GM23248 (cell line): ENCODE measurements at regions not wholly inside any gene's neighbourhood (a gene's known extent, or its start where the extent isn't known, plus 50 kb on each side); places are given as distances from the start of the nearest gene placed in this dataset.
A peak's percentile ranks its signal among the peaks of the same experiment; 100 is the strongest.

ENCODE experiments used
- DNase-seq: peaks from one replicate; pipeline ENCODE4 v3.0.0-alpha.2; 2015
- H2AFZ ChIP-seq: fragments of 200-600 bp; sonication (generic); 2 replicates; pipeline ENCODE4 v1.6.1; 2016; ENCODE audit warnings: antibody characterized with exemption
- H3F3A ChIP-seq: fragments of 200-600 bp; sonication (generic); 2 replicates; pipeline ENCODE4 v1.6.1; 2016; ENCODE audit warnings: mild to moderate bottlenecking, antibody characterized with exemption, mixed run types; ENCODE audit not compliant: insufficient read depth
- H3K27ac ChIP-seq: fragments of 200-600 bp; sonication (generic); 2 replicates; pipeline ENCODE4 v1.5.1; 2016; ENCODE audit warnings: mild to moderate bottlenecking
- H3K27me3 ChIP-seq: fragments of 200-600 bp; sonication (generic); replicated peaks from 2 replicates; pipeline ENCODE4 v1.6.1; 2016; ENCODE audit warnings: mild to moderate bottlenecking; ENCODE audit not compliant: insufficient read depth
- H3K36me3 ChIP-seq: fragments of 200-600 bp; sonication (generic); 2 replicates; pipeline ENCODE4 v1.6.1; 2016; ENCODE audit warnings: low read depth, mild to moderate bottlenecking
- H3K4me1 ChIP-seq: fragments of 200-600 bp; sonication (generic); 2 replicates; pipeline ENCODE4 v1.6.1; 2016; ENCODE audit warnings: mild to moderate bottlenecking; ENCODE audit not compliant: insufficient read depth
- H3K4me2 ChIP-seq: fragments of 200-600 bp; sonication (generic); one replicate; pipeline ENCODE4 v1.6.1; 2016; ENCODE audit warnings: mild to moderate bottlenecking; ENCODE audit not compliant: unreplicated experiment
- H3K4me3 ChIP-seq: fragments of 200-600 bp; sonication (generic); 2 replicates; pipeline ENCODE4 v1.5.1; 2016; ENCODE audit warnings: mild to moderate bottlenecking
- H3K79me2 ChIP-seq: fragments of 200-600 bp; sonication (generic); 2 replicates; pipeline ENCODE4 v1.6.1; 2016; ENCODE audit warnings: mild to moderate bottlenecking; ENCODE audit not compliant: insufficient read depth
- H3K9ac ChIP-seq: fragments of 200-600 bp; sonication (generic); 2 replicates; pipeline ENCODE4 v1.6.1; 2016; ENCODE audit warnings: mild to moderate bottlenecking
- H3K9me2 ChIP-seq: fragments of 200-600 bp; sonication (generic); 2 replicates; pipeline ENCODE4 v1.6.1; 2016; ENCODE audit warnings: mixed run types, mild to moderate bottlenecking, moderate library complexity; ENCODE audit not compliant: insufficient read depth
- H3K9me3 ChIP-seq: fragments of 200-600 bp; sonication (generic); one replicate; pipeline ENCODE4 v1.6.1; 2017; ENCODE audit warnings: low read depth
- H4K20me1 ChIP-seq: fragments of 200-600 bp; sonication (generic); 2 replicates; pipeline ENCODE4 v1.6.0; 2016; ENCODE audit not compliant: insufficient read depth
- EZH2 ChIP-seq: fragments of 200-600 bp; sonication (generic); IDR thresholded peaks from 2 replicates; pipeline ENCODE4 v1.6.1; 2018; ENCODE audit warnings: antibody characterized with exemption, mild to moderate bottlenecking; ENCODE audit not compliant: insufficient read depth, poor library complexity, severe bottlenecking
- EZH2phosphoT487 ChIP-seq: fragments of 200-600 bp; sonication (generic); IDR thresholded peaks from 2 replicates; pipeline ENCODE4 v1.6.1; 2018; ENCODE audit warnings: antibody characterized with exemption, moderate library complexity, mild to moderate bottlenecking, low read depth; ENCODE audit not compliant: insufficient read depth
- WGBS, 2 experiments: methylation state at CpG; one replicate each; pipeline ENCODE4 v1.1.6; 2015 to 2017; ENCODE audit warnings: low lambda C conversion rate in 2 of 2, low coverage in 1 of 2; ENCODE audit errors: missing lambda C conversion rate in 2 of 2; 5-methylcytosine and 5-hydroxymethylcytosine counted together
- in situ Hi-C: fragments of 300-500 bp; cut with MboI; formaldehyde crosslinking; loops from 2 replicates; pipeline ENCODE4 v1.15.0; 2020

GRCh38 chr3:155019575-155019974 is 60.5 kb upstream of the MME start:
- Histone ChIP-seq H3K9me3 (no peaks in the 10 kb centered on the region), H3K27ac (no peak overlapping the region), H3K4me3 (no peak overlapping the region), H3K36me3 (no peaks in the 10 kb centered on the region), H3F3A (peaks cover 11% of the 10 kb centered on the region), H3K27me3 (no peaks in the 10 kb centered on the region), H3K4me1 (peaks cover 16% of the 10 kb centered on the region), H3K4me2 (peak overlapping the region; percentile 14), H4K20me1 (no peaks in the 10 kb centered on the region), H3K9ac (no peak overlapping the region), H2AFZ (peak overlapping the region; percentile 68), H3K9me2 (no peaks in the 10 kb centered on the region; the same call in 1 of the 2 replicates), H3K79me2 (no peaks in the 10 kb centered on the region)
- in situ Hi-C loops: no loop called here
- no peak for TF ChIP-seq EZH2
- no peak for TF ChIP-seq EZH2phosphoT487
- peak; percentile 67 for DNase-seq
- WGBS, 2 experiments: 65 to 79% methylated on average over 1 of the region's 1 CpG

- Histone ChIP-seq H3K27me3 (no peaks in the 10 kb centered on the region), H3K4me1 (peaks cover 16% of the 10 kb centered on the region), H3F3A (peaks cover 11% of the 10 kb centered on the region), H3K9ac (no peak overlapping the region), H3K27ac (no peak overlapping the region), H3K4me2 (peak overlapping the region; percentile 14), H3K4me3 (no peak overlapping the region), H3K9me3 (no peaks in the 10 kb centered on the region), H3K9me2 (no peaks in the 10 kb centered on the region; the same call in 1 of the 2 replicates), H3K79me2 (no peaks in the 10 kb centered on the region), H2AFZ (peak overlapping the region; percentile 30), H4K20me1 (no peaks in the 10 kb centered on the region), H3K36me3 (no peaks in the 10 kb centered on the region)
- WGBS, 2 experiments: 85 to 95% methylated on average over 5 of the region's 5 CpGs
- no peak for TF ChIP-seq EZH2
- no peak for TF ChIP-seq EZH2phosphoT487
- in situ Hi-C loops: no loop called here
- DNase-seq: no peak
Measured at GRCh38 chr3:155018621-155019330, 61.3 kb upstream of the MME start.

- no peaks in the 10 kb centered on the region for H3K27me3 ChIP-seq
- no peak overlapping the region for H3K4me3 ChIP-seq
- no peaks in the 10 kb centered on the region for H3K9me3 ChIP-seq
- 64 to 70% methylated on average over 2 of the region's 2 CpGs for WGBS, 2 experiments
- in situ Hi-C loops: no loop called here
- no peak for DNase-seq
- TF ChIP-seq EZH2phosphoT487: no peak
- no peak for TF ChIP-seq EZH2
- H3K27ac ChIP-seq: no peak overlapping the region
- H3K9ac ChIP-seq: no peak overlapping the region
- H3K9me2 ChIP-seq: no peaks in the 10 kb centered on the region; the same call in 1 of the 2 replicates
- no peaks in the 10 kb centered on the region for H3K79me2 ChIP-seq
- peaks cover 16% of the 10 kb centered on the region for H3K4me1 ChIP-seq
- H3K36me3 ChIP-seq: no peaks in the 10 kb centered on the region
- H3K4me2 ChIP-seq: no peak overlapping the region
- peaks cover 11% of the 10 kb centered on the region for H3F3A ChIP-seq
- no peak overlapping the region for H2AFZ ChIP-seq
- H4K20me1 ChIP-seq: no peaks in the 10 kb centered on the region
Measured at GRCh38 chr3:155015776-155016436, 64.2 kb upstream of the MME start.

GRCh38 chr3:155014953-155015352 is 65.2 kb upstream of the MME start:
- H3K4me1 ChIP-seq: peaks cover 14% of the 10 kb centered on the region
- no peak overlapping the region for H3K4me2 ChIP-seq
- no peaks in the 10 kb centered on the region for H3K9me3 ChIP-seq
- peaks cover 11% of the 10 kb centered on the region for H3F3A ChIP-seq
- WGBS, 2 experiments: 79 to 94% methylated on average over 2 of the region's 2 CpGs
- H3K27me3 ChIP-seq: no peaks in the 10 kb centered on the region
- H3K4me3 ChIP-seq: no peak overlapping the region
- H4K20me1 ChIP-seq: no peaks in the 10 kb centered on the region
- no peak overlapping the region for H2AFZ ChIP-seq
- TF ChIP-seq EZH2: no peak
- H3K27ac ChIP-seq: no peak overlapping the region
- H3K36me3 ChIP-seq: no peaks in the 10 kb centered on the region
- H3K9me2 ChIP-seq: no peaks in the 10 kb centered on the region; the same call in 1 of the 2 replicates
- DNase-seq: no peak
- H3K79me2 ChIP-seq: no peaks in the 10 kb centered on the region
- H3K9ac ChIP-seq: no peak overlapping the region
- in situ Hi-C loops: no loop called here
